HG02759 (cell line): ENCODE measurements at regions not wholly inside any gene's neighbourhood (a gene's known extent, or its start where the extent isn't known, plus 50 kb on each side); places are given as distances from the start of the nearest gene placed in this dataset.
A peak's percentile ranks its signal among the peaks of the same experiment; 100 is the strongest.
"Not testable (repeated sequence)": the region's sequence is repeated elsewhere in the genome, so short reads cannot be mapped to it uniquely, and the experiment has no call there.

Experiments used
- ATAC-seq: cut with Tn5 transposase; IDR thresholded peaks from one replicate; pipeline ENCODE4 v1.9.1; 2021; ENCODE audit warnings: mild to moderate bottlenecking, moderate library complexity; ENCODE audit not compliant: unreplicated experiment

DNA sequence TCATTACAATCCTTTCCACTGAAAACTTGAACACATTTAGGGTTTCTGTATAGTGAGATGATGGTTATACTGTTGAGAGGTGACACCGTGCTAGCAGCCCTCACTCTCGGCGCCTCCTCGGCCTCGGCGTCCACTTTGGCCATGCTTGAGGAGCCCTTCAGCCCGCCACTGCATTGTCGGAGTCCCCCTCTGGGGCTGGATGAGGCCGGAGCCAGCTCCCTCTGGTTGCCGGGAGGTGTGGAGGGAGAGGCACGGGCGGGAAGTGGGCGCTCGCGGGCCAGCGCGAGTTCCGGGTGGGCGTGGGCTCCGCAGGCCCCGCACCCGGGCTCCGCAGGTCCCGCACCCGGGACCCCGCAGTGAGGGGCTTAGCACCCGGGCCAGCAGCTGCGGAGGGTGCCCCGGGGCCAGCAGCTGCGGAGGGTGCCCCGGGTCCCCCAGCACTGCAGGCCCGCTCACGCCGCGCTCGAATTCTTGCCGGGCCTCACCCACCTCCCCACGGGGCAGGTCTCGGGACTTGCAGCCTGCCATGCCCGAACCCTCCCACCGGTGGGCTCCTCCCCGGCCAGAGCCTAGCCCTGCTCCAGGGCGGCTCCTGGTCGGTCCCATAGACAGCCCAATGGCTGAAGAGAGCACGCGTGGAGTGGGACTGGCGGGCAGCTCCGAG, 145.9 kb upstream of the ZNF608 start:
- no peak for ATAC-seq

- ATAC-seq, result no peak
Measured at GRCh38 chr5:124894541-124894940, 148.1 kb upstream of the ZNF608 start.

DNA sequence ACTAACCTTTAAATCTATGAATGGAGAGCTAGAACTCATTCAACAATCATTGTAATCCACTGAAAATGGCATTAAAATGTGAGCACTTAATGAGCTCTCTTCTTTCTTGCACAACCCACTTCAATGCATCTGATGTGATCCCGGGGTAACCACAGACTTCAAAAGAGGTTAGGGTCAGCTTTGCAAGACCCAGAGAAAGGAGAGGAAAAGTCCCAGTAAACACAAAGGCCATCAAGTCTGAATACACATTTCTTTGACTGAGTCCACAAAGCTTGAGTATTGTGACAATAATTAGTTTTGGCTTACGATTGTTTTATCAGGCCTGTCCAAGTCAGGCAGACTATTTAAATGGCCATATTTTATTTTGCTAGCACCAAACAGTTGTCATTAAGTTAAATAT, 148.8 kb upstream of the ZNF608 start:
- no peak for ATAC-seq

- no peak for ATAC-seq
Measured at GRCh38 chr5:124901081-124901480, 154.6 kb upstream of the ZNF608 start.

DNA sequence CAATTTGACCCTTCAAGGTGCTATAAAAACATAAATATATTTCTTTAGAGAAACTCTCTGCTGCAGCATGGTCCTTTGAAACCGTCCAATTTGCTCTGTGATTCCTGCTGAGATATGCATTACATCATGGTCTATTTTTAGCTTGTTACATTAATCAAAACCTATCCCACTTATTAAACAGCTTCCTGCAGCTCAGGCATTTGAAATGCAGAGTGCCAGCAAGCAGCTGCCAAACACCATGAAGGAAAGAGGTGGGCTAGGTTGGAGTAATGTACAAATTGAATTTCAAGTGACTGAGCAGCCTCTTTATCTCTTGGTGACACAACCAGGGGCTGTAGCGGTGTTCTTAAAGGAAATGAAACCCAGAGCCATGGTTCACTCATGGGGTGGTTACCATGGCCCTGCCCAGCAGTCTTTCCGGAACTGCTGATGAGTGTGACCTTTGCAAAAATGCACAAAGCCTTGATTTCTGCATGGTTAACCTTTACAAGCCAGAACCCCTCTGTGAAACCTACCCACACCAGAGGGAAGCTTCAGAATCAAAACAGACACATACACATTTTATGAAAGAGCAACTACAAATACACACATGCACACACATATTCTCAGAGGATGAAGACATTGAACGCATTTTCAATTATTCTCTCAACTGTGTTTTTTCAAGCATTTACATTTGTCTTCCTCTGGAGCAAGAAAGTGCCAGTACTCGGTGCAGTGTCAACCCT, 155.8 kb upstream of the ZNF608 start:
- peak; percentile 99 for ATAC-seq

- no peak for ATAC-seq
Measured at GRCh38 chr5:124905256-124906130, 159.1 kb upstream of the ZNF608 start.

DNA sequence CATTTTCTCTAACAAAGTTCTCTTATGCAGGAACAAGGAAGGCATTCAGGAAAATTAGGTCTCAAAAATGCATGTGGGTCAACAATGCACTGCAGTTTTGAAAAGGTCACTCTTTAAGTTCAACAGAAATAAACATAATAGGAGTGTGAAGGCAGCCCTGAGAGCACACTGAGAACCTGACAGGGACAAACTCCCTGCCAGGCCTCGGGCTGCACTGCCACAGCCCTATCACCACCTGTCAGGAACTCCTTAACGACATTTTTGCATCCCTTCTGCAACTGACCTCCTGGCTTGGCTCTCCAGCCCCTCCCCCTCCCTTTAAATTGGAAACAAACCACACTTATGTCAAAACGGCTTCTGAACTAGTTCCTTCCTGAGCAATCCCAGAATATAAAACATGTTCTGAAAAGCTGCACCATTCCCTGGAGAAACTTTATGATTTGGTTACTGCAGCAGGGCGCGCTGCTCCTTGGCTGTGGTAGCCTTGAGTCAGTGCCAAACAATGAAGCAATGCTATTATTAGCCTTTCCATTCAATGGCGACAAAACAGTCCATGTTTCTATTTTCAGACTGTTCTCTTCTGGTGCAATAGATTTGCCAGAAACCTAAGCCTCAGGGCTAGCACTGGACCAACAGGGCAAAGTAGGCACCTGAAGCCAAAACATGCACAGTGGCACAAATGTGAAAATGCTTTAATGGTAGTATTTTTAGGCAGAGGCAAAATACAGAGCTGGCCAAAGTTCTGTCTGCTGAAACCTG, 160.1 kb upstream of the ZNF608 start:
- no peak for ATAC-seq

GRCh38 chr5:124907098-124907644, 160.7 kb upstream of the ZNF608 start:
- ATAC-seq, result no peak

- ATAC-seq, result peak; percentile 77
Measured at GRCh38 chr5:124908581-124909451, 162.4 kb upstream of the ZNF608 start.

DNA sequence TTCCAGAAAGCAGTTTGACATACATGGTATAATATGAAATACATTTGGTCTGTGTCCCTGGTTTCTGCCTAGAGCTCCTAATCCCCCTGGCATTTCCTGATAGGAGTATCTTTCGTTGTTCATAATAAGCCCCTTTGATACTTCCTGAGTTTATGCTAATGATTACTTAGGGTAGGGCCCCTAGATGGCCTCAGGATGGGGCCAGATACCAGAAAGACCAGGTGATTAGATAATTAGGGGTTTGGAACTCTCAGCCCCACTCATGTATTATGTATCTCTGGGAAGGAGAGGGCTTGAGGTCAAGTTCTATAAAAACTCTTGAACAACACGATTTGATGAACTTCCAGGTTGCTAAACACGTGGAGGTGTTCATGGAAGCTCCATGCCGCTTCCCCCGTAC, 163.3 kb upstream of the ZNF608 start:
- ATAC-seq, result no peak

- ATAC-seq, result peak; percentile 34
Measured at GRCh38 chr5:124910354-124911016, 164.0 kb upstream of the ZNF608 start.

GRCh38 chr5:124912638-124913328, 166.3 kb upstream of the ZNF608 start:
- ATAC-seq, result no peak

DNA sequence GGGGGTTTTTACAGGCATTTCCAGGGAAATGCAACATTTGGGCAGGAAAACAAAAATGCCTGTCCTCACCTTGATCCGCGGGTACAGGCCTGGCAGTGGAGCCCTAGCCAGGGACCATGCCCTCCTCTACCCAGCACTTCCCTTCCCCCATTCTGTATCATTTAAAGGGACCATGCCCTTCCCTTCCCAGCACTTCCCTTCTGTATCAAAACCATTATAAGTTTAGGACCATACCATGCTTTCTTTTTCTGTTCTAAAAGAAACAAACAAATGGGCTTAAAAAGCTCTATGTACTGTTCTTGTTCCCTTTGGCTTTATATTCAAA, 166.9 kb upstream of the ZNF608 start:
- ATAC-seq, result no peak

- not testable (repeated sequence) for ATAC-seq
Measured at GRCh38 chr5:124916313-124916712, 169.9 kb upstream of the ZNF608 start.

GRCh38 chr5:124918618-124919017, 172.2 kb upstream of the ZNF608 start:
- no peak for ATAC-seq

- no peak for ATAC-seq
Measured at GRCh38 chr5:124919076-124919475, 172.6 kb upstream of the ZNF608 start.

- no peak for ATAC-seq
Measured at GRCh38 chr5:124919747-124920525, 173.5 kb upstream of the ZNF608 start.
